GM21381 (cell line): ENCODE measurements at regions not wholly inside any gene's neighbourhood (a gene's known extent, or its start where the extent isn't known, plus 50 kb on each side); places are given as distances from the start of the nearest gene placed in this dataset.

ENCODE experiments used
- ATAC-seq: cut with Tn5 transposase; IDR thresholded peaks from one replicate; pipeline ENCODE4 v1.9.1; 2021; ENCODE audit warnings: mild to moderate bottlenecking, moderate library complexity; ENCODE audit not compliant: unreplicated experiment

- ATAC-seq, result no peak
Measured at GRCh38 chr15:66941791-66942190, 123.6 kb upstream of the SMAD3 start.

GRCh38 chr15:66942649-66943390 is 122.6 kb upstream of the SMAD3 start:
- ATAC-seq, result no peak

DNA sequence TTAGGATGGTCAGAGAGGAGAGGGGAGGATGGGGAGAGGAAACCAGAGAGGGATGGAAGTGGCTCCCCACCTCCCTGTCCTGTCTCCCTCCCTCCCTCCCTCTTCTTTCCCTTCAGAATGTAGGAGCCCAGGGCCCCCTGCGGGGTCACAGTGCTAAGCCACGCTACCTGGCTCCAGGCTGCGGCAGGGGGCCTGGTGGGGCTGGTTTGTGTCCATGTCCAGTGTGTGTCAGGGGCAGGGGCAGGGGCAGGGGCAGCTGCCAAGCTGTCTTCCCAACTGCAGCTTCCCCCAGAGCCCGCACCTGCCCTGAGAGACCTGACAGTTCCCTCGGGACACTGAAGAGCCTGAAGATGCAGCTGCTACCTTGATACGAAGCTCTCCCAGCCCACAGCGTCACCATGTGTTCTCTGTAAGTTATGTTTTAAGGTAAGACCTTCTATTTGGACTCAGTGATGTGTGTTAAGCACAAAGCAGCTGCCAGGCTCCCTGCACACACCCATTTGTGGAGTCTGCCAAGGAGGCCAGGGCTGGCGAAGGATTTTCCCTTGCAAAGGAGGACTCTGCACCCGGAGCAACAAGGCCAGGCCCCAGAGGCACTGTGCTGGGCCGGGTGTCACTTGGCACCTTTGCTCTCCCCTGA is 121.8 kb upstream of the SMAD3 start:
- ATAC-seq, result no peak

DNA sequence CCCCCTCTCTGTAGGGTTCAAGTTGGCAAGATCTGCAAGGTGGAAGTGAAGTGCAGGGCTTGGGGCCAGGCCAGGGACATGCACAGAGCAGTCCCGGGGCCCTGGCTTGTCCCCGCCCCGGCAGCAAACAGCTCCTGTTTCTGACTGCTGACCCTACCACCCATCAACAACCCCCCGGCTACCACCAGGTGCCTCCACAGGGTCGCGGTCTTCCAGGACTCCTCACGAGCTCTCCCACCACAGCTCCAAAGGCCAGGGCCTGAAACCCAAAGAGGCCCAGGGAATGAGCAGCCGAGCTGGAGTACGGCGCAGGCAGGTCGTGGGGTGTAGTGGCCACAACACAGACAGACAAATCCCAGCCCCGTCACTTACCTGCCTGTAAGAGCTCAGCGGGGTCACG is 121.3 kb upstream of the SMAD3 start:
- ATAC-seq, result no peak

DNA sequence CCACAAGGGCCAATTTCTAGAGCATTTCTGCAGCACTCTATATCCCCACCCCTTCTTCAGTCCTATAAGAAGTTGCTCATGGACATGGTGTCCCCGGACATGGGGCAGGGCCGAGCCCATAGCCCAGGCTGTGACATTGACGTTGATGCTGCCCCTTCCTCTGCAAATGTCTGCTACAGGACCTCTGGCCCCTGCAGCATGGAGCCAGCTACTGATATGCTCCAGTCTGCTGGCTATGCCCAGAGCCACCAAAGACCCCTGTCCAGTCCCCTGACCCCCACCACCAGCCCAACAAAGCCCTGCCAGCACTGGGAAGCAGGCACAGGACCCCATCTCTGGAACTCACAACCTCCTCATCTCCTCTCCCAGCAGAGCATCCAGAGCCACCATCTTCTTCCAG is 120.1 kb upstream of the SMAD3 start:
- ATAC-seq, result no peak

GRCh38 chr15:66945842-66946241 is 119.6 kb upstream of the SMAD3 start:
- no peak for ATAC-seq

DNA sequence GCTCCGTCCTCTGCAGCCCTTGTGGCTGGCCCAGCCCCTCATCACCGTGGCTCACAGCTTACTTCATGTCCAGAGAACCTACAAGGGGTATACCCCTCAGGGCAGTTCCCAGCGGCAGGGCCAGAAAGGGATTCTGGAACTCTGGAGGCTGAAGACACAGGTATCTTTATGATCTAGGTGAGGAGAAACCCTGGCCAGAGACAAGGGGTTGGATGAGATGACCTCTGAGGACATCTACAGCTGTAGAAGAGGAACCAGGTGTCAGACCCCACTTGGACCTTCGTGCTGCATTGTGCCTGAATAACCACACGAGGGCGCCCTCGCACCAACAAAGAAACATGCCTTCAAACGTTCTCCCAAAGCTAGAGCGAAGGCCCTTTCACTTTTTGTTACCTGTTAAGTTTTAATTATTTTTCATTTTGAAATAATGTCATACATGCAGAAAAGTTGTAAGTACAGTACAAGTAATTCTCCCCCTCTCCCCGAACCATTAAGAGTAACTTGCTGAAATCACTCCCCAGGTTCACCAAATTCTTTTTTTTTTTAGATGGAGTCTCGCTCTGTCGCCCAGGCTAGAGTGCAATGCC is 118.7 kb upstream of the SMAD3 start:
- ATAC-seq, result no peak

GRCh38 chr15:66947471-66947870 is 117.9 kb upstream of the SMAD3 start:
- no peak for ATAC-seq

DNA sequence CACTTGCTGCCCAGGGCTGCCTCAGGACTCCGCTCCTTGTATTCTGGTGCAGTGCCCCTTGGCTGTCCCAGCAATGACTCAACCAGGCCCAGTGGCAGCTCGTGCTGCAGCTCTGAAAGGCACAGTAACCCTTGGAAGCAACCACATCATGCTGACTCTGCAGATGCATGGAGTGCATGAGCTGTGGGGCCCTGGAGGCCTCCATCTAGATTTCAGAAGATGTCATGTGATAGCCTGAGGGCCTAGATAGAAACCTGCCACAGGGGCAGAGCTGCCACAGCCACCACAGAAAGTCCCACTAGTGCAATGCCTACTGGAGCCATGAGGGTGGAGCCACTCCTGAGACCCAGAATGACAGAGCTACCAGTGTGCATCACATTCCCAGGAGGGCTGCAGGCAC is 117.1 kb upstream of the SMAD3 start:
- no peak for ATAC-seq

DNA sequence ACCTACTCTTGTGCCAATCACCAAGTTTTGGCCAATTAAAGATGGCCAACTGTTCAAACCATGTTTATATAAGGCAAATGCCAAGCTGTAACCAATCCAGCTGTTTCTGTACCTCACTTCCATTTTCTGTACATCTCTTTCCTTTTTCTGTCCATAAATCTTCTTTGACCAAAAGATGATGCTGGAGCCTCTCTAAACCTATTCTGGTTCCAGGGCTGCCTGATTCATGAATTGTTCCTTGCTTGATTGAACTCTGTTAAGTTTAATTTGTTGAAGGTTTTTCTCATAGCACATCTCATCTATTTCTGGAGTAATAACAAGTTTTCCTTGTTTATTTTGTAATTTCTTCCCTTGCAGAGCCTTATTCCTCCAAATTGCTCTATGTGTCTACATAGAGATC is 115.3 kb upstream of the SMAD3 start:
- no peak for ATAC-seq

GRCh38 chr15:66951531-66952320 is 113.7 kb upstream of the SMAD3 start:
- ATAC-seq, result no peak

- ATAC-seq, result no peak
Measured at GRCh38 chr15:66952756-66953522, 112.5 kb upstream of the SMAD3 start.

- ATAC-seq, result no peak
Measured at GRCh38 chr15:66953523-66954229, 111.7 kb upstream of the SMAD3 start.

DNA sequence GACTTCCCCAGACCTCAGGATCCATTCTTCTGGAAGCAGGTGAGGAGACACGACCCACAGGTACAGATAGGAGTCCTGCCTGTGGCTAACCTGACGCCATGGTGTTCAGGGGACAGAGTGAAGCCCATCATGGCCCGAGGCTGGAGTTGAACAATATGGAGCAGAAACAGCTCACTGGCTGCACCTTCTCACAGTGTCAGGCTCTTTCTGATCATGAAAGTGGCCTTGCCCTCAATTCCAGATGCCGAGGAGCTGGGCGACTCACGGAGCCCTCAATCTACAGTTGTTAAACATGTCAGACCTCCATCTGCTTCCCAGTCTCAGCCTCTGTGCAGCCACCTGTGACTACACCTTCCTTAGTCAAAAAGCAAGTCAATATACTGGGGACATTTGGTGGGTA is 110.8 kb upstream of the SMAD3 start:
- no peak for ATAC-seq

- no peak for ATAC-seq
Measured at GRCh38 chr15:66955001-66955516, 110.3 kb upstream of the SMAD3 start.

- ATAC-seq, result no peak
Measured at GRCh38 chr15:66955871-66956585, 109.4 kb upstream of the SMAD3 start.

DNA sequence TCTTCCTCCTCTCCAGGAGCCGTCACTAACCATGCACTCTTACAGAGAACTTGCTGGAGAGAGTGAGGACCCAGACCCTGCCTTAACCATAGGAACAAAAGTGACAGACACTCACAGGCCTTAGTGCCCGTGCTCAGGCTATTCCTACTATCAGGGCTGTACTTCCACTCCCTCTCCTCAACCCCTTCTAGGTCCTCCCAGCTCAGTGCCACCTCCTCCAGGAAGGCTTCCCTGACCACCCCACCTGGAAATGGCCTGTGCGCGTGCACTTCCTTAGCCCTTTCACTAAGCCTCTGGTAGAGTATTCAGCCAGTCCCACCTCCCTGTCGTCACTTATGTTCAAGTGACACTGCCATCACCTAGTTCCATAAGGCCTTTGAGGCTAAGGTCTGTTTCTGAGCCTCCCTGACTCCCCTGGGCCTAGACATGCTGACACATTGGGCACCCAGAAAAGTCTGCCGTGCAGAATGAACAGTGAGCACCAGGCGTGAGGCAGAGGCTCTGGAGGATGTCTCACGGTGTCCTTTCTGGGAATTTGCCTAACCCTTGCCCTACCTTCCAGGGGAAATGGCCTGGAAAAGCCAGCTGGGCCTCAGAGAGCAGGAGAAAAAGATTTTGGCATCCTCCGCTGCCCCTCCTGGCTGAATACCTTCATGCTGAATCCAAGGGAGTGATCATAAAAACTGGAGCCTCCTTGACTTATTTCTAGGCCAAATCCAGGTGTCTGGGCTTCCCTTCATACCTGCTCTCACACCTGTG is 108.6 kb upstream of the SMAD3 start:
- no peak for ATAC-seq

GRCh38 chr15:66957431-66957720 is 108.0 kb upstream of the SMAD3 start:
- ATAC-seq, result no peak

DNA sequence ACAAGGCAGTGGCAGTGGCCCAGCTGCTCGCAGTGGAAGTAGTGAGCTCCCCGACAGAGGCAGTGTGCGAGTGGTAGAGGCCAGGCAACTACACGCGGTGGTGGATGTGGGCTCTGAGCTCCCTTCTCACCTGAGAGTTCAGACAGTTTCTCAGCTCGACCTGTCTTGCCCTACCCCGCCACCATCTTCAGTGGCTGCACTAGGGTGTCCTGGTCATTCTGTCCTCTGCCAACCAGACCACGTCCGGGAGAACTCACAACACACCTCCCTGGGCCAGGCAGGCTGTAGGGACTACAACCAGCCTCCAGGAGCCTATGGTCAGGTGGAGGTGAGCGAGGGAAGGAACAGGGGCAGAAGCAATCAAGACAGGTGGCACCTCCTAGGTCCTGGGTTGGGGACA is 106.3 kb upstream of the SMAD3 start:
- ATAC-seq, result no peak
